Testis (tissue), 2 donors: ENCODE measurements at regions not wholly inside any gene's neighbourhood (a gene's known extent, or its start where the extent isn't known, plus 50 kb on each side); places are given as distances from the start of the nearest gene placed in this dataset.

Experiments
- DNase-seq: peaks from one replicate; pipeline ENCODE4 v3.0.0-alpha.2; 2019
- H3K27ac ChIP-seq, 2 donors: fragments of 200-600 bp; sonication (generic); one replicate each; pipeline ENCODE4 v1.5.1; 2019
- H3K27me3 ChIP-seq: fragments of 200-600 bp; sonication (generic); one replicate; pipeline ENCODE4 v1.5.1; 2019
- H3K36me3 ChIP-seq: fragments of 200-600 bp; sonication (generic); one replicate; pipeline ENCODE4 v1.5.1; 2017; ENCODE audit warnings: low read depth; ENCODE audit errors: missing control alignments
- H3K4me1 ChIP-seq: fragments of 200-600 bp; sonication (generic); one replicate; pipeline ENCODE4 v1.5.1; 2019
- H3K4me3 ChIP-seq, 2 donors: fragments of 200-600 bp; sonication (generic); one replicate each; pipeline ENCODE4 v1.5.1; 2017 to 2019
- H3K9me3 ChIP-seq: fragments of 200-600 bp; sonication (generic); one replicate; pipeline ENCODE4 v1.5.1; 2017
- CTCF ChIP-seq, 3 experiments: fragments of 450-650 bp in 2 of 3; fragments of 200-600 bp in 1 of 3; sonication (generic) in 1 of 3; IDR thresholded peaks; one replicate each; pipeline ENCODE4 v1.5.1; 2016 to 2019; ENCODE audit warnings: antibody characterized with exemption in 3 of 3, mild to moderate bottlenecking in 2 of 3, moderate library complexity in 1 of 3
- POLR2A ChIP-seq: fragments of 450-650 bp; IDR thresholded peaks from one replicate; pipeline ENCODE4 v1.6.1; 2017; ENCODE audit warnings: antibody characterized with exemption, mild to moderate bottlenecking, moderate library complexity
- WGBS, 2 donors: methylation state at CpG; one replicate each; pipeline ENCODE4 v1.1.5; 2018; 5-methylcytosine and 5-hydroxymethylcytosine counted together
- intact Hi-C: fragments of 100-400 bp; cut with DNase I; formaldehyde crosslinking; loops from one replicate; pipeline ENCODE4 v1.15.1; 2023; ENCODE audit warnings: low total_unique reads

DNA sequence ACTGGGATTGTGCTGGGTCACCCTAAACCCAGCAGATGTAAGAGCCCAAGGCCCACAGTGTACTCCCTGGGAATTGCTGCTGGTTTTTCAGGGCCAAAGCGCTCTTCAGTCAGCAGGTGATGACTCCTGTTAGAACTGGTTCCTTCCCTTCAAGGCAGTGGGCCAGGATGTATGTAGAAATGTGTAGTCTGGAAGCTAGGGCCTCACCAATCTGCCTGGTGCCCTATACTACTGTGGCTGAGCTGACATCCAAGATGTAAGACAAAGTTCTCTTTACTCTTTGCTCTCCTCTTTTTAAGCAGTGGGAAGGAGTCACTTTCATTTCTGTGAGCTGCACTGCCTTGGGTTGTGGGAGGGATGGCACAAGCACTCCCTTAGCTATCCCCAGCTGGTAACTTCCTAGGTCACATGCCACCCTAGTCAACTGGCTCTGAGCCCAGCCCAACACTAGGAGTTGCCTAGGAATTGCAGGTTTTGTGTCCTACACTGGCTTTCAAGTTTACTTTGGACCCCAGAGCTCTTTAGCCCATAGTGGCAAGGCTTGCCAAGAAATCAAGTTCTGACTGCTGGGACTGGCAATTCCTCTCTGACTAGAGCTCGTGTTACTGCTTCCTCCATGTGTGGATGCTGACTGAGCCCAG is 249.2 kb downstream of the C12orf50 start:
- TF ChIP-seq CTCF (IDR thresholded peaks at IDR 0.05) (no peak), POLR2A (no peak)
- Histone ChIP-seq H3K27me3 (no peaks in the 10 kb centered on the region), H3K36me3 (no peaks in the 10 kb centered on the region), H3K4me3 (no peak overlapping the region), H3K4me1 (no peaks in the 10 kb centered on the region), H3K27ac (no peak overlapping the region), H3K9me3 (no peaks in the 10 kb centered on the region)
- WGBS, 2 donors: 93 to 100% methylated on average over 2 of the region's 2 CpGs
- intact Hi-C loops: no loop called here
- DNase-seq: peak; percentile 18

DNA sequence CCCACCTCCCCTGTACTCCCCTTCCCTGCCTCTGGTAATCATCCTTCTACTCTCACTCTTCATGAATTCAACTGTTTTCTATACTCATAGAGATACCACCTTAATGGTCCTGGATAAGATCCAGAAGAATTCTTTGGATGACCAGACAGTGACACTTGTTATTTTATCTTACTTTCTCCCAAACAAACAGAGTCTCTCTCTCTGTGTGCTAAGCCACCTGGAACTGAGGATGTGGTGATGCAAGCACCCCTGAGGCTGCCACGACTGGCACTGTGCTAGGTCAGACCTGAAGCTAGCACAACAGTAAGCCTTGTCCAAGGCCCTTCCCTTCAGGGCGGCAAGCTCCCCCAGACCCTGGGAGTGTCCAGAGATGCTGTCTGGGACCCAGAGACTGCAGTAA is 250.2 kb downstream of the C12orf50 start:
- no peaks in the 10 kb centered on the region for H3K27me3 ChIP-seq
- 63 to 80% methylated on average over 1 to 2 of the region's 2 CpGs for WGBS, 2 donors
- DNase-seq: no peak
- TF ChIP-seq CTCF (IDR thresholded peaks at IDR 0.05) (no peak), POLR2A (no peak)
- intact Hi-C loops: no loop called here
- no peaks in the 10 kb centered on the region for H3K36me3 ChIP-seq
- no peak overlapping the region for H3K27ac ChIP-seq
- no peaks in the 10 kb centered on the region for H3K4me1 ChIP-seq
- H3K4me3 ChIP-seq: no peak overlapping the region
- no peaks in the 10 kb centered on the region for H3K9me3 ChIP-seq

GRCh38 chr12:87778065-87778464 is 251.1 kb downstream of the C12orf50 start:
- H3K27me3 ChIP-seq: no peaks in the 10 kb centered on the region
- H3K27ac ChIP-seq: no peak overlapping the region
- DNase-seq: no peak
- intact Hi-C loops: no loop called here
- TF ChIP-seq CTCF (IDR thresholded peaks at IDR 0.05): no peak
- TF ChIP-seq POLR2A: no peak
- no peaks in the 10 kb centered on the region for H3K36me3 ChIP-seq
- H3K4me3 ChIP-seq: no peak overlapping the region
- no peaks in the 10 kb centered on the region for H3K9me3 ChIP-seq
- 88 to 94% methylated on average over 1 of the region's 1 CpG for WGBS, 2 donors
- no peaks in the 10 kb centered on the region for H3K4me1 ChIP-seq

DNA sequence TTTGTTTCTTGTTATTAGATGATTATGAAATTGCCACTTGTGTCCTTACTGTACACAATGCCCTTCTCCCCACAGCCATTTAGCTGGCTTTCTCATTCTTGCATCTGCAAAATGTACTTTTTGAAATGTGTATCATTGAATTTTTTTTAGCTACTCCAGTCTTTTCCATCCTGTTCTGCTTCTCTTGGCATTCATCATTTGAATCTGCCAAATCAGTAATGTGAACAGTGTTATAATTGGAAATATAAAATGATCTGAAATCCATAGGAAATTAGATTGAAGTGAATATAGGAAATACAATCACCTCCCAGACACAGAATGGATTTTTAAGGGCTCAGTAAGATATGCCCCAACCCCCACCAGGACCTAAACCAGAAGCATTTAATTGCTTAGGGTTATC is 253.4 kb downstream of the C12orf50 start:
- no peaks in the 10 kb centered on the region for H3K27me3 ChIP-seq
- no peak for DNase-seq
- H3K36me3 ChIP-seq: no peaks in the 10 kb centered on the region
- H3K4me1 ChIP-seq: no peaks in the 10 kb centered on the region
- intact Hi-C loops: no loop called here
- H3K27ac ChIP-seq: no peak overlapping the region
- no peak for TF ChIP-seq POLR2A
- no peak for TF ChIP-seq CTCF (IDR thresholded peaks at IDR 0.05)
- H3K4me3 ChIP-seq: no peak overlapping the region
- H3K9me3 ChIP-seq: no peaks in the 10 kb centered on the region

GRCh38 chr12:87775051-87775450 is 254.2 kb downstream of the C12orf50 start:
- no peaks in the 10 kb centered on the region for H3K9me3 ChIP-seq
- TF ChIP-seq POLR2A (no peak), CTCF (IDR thresholded peaks at IDR 0.05) (no peak)
- no peak overlapping the region for H3K4me3 ChIP-seq
- intact Hi-C loops: no loop called here
- no peaks in the 10 kb centered on the region for H3K4me1 ChIP-seq
- no peak overlapping the region for H3K27ac ChIP-seq
- no peak for DNase-seq
- H3K36me3 ChIP-seq: no peaks in the 10 kb centered on the region
- H3K27me3 ChIP-seq: no peaks in the 10 kb centered on the region
